Sigmoid colon (tissue), 4 donors: ENCODE measurements at regions not wholly inside any gene's neighbourhood (a gene's known extent, or its start where the extent isn't known, plus 50 kb on each side); places are given as distances from the start of the nearest gene placed in this dataset.

Experiments used
- EP300 ChIP-seq, 4 donors: sonication (generic); formaldehyde crosslinking; IDR thresholded peaks; one replicate each; pipeline ENCODE4 v1.6.1; 2017; ENCODE audit warnings: antibody characterized with exemption in 4 of 4
- POLR2A ChIP-seq, 2 donors: fragments of 450-650 bp; IDR thresholded peaks; one replicate each; pipeline ENCODE4 v1.6.1; 2016; ENCODE audit warnings: antibody characterized with exemption in 2 of 2, mild to moderate bottlenecking in 2 of 2, moderate library complexity in 2 of 2
- POLR2AphosphoS5 ChIP-seq, 4 donors: sonication (generic); formaldehyde crosslinking; IDR thresholded peaks; one replicate each; pipeline ENCODE4 v1.6.1; 2017; ENCODE audit warnings: antibody characterized with exemption in 4 of 4
- TF ChIP-seq, protein P1 (sequence below), 4 experiments: fragments of 450-650 bp in 3 of 4; fragments of 200-600 bp in 1 of 4; IDR thresholded peaks; one replicate each; pipeline ENCODE4 v1.5.1; 2016 to 2019; ENCODE audit warnings: antibody characterized with exemption in 4 of 4, mild to moderate bottlenecking in 3 of 4, moderate library complexity in 2 of 4

DNA sequence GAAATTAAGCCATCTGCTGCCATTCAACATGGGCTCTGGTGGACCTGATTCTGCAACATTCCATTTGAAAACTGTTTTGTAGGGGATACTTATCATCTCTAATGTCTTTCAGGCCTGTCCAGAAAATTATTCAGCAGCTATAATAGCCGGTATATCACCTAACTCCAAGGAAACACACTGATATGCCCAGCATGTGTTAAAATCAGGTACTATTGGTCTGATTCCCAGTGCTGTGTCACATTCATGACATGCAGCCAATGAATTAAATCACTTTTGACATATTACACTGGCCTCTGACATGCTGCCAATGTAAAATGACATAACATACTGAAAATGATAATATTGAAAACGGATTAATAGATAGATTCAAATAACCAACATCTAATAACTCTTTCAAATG, 60.5 kb upstream of the IRX5 start:
- TF ChIP-seq, protein P1, sequence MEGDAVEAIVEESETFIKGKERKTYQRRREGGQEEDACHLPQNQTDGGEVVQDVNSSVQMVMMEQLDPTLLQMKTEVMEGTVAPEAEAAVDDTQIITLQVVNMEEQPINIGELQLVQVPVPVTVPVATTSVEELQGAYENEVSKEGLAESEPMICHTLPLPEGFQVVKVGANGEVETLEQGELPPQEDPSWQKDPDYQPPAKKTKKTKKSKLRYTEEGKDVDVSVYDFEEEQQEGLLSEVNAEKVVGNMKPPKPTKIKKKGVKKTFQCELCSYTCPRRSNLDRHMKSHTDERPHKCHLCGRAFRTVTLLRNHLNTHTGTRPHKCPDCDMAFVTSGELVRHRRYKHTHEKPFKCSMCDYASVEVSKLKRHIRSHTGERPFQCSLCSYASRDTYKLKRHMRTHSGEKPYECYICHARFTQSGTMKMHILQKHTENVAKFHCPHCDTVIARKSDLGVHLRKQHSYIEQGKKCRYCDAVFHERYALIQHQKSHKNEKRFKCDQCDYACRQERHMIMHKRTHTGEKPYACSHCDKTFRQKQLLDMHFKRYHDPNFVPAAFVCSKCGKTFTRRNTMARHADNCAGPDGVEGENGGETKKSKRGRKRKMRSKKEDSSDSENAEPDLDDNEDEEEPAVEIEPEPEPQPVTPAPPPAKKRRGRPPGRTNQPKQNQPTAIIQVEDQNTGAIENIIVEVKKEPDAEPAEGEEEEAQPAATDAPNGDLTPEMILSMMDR (IDR thresholded peaks at IDR 0.05) = no peak
- TF ChIP-seq POLR2AphosphoS5 (IDR thresholded peaks at IDR 0.05) = no peak
- TF ChIP-seq POLR2A (IDR thresholded peaks at IDR 0.05) = no peak
- TF ChIP-seq EP300 (IDR thresholded peaks at IDR 0.05) = no peak
